SK-N-SH (cell line): ENCODE measurements at regions not wholly inside any gene's neighbourhood (a gene's known extent, or its start where the extent isn't known, plus 50 kb on each side); places are given as distances from the start of the nearest gene placed in this dataset.

Source experiments
- CTCF ChIA-PET: fragments of 300-600, 350-600 bp; formaldehyde crosslinking; extraction: SDS; loops from one replicate; lab custom pipeline; 2021; lab: Yijun Ruan, JAX
- POLR2A ChIA-PET: fragments of 350-600 bp; sonication (Branson Sonifier 250); formaldehyde crosslinking; extraction: SDS; loops from one replicate; lab custom pipeline; 2020; ENCODE audit warnings: antibody characterized with exemption, inconsistent platforms; lab: Yijun Ruan, JAX
- DNase-seq: peaks from one replicate; pipeline ENCODE4 v3.0.0; 2012
- H2AFZ ChIP-seq: fragments of 200-600 bp; sonication (generic); 2 replicates; pipeline ENCODE4 v1.8.1; 2016; ENCODE audit warnings: antibody characterized with exemption, mild to moderate bottlenecking, low read depth
- H3F3A ChIP-seq: fragments of 200-600 bp; sonication (generic); replicated peaks from 2 replicates; pipeline ENCODE3; 2016; ENCODE audit warnings: antibody characterized with exemption, mild to moderate bottlenecking; ENCODE audit not compliant: insufficient read depth
- H3K27ac ChIP-seq, 2 experiments: fragments of 200-500 bp in 1 of 2; fragments of 200-600 bp in 1 of 2; sonication (Bioruptor generic) in 1 of 2; sonication (generic), shearing (Covaris generic) in 1 of 2; 2 replicates each; pipeline versions ENCODE4 v1.5.1 to v1.6.1; 2014 to 2016; ENCODE audit warnings: low read depth in 2 of 2, inconsistent platforms in 1 of 2, low read length in 1 of 2, mild to moderate bottlenecking in 1 of 2, mixed read lengths in 1 of 2
- H3K27me3 ChIP-seq: fragments of 200-600 bp; sonication (generic), shearing (Covaris generic); 2 replicates; pipeline ENCODE4 v1.6.1; 2016; ENCODE audit warnings: mixed run types; ENCODE audit not compliant: insufficient read depth
- H3K36me3 ChIP-seq, 2 experiments: fragments of 200-500 bp in 1 of 2; fragments of 200-600 bp in 1 of 2; sonication (Bioruptor generic) in 1 of 2; sonication (generic) in 1 of 2; replicated peaks in 1 of 2; 2 replicates each; pipeline versions ENCODE3 to v1.5.1; 2014 to 2016; ENCODE audit warnings: low read length in 1 of 2, mild to moderate bottlenecking in 1 of 2; ENCODE audit not compliant: insufficient read depth in 2 of 2, control insufficient read depth in 1 of 2
- H3K4me1 ChIP-seq, 2 experiments: fragments of 200-500 bp in 1 of 2; fragments of 200-600 bp in 1 of 2; sonication (Bioruptor generic) in 1 of 2; sonication (generic), shearing (Covaris generic) in 1 of 2; 2 replicates each; pipeline versions ENCODE4 v1.5.1 to v1.6.1; 2014 to 2016; ENCODE audit warnings: low read depth in 1 of 2, low read length in 1 of 2, mixed run types in 1 of 2; ENCODE audit not compliant: insufficient read depth in 2 of 2, control insufficient read depth in 1 of 2
- H3K4me2 ChIP-seq: fragments of 200-600 bp; sonication (generic), shearing (Covaris generic); 2 replicates; pipeline ENCODE4 v1.6.1; 2017; ENCODE audit warnings: mixed run types
- H3K4me3 ChIP-seq, 2 experiments: fragments of 200-500 bp in 1 of 2; fragments of 200-600 bp in 1 of 2; sonication (Bioruptor generic) in 1 of 2; sonication (generic), shearing (Covaris generic) in 1 of 2; 2 replicates each; pipeline versions ENCODE4 v1.5.1 to v1.8.1; 2014 to 2016; ENCODE audit warnings: low read depth in 2 of 2, inconsistent platforms in 1 of 2, low read length in 1 of 2, mild to moderate bottlenecking in 1 of 2, mixed read lengths in 1 of 2, moderate library complexity in 1 of 2
- H3K79me2 ChIP-seq: fragments of 200-600 bp; sonication (generic); 2 replicates; pipeline ENCODE4 v1.8.1; 2017; ENCODE audit warnings: mild to moderate bottlenecking; ENCODE audit not compliant: insufficient read depth
- H3K9ac ChIP-seq: fragments of 200-600 bp; sonication (generic); 2 replicates; pipeline ENCODE4 v1.6.1; 2017; ENCODE audit warnings: mixed run types
- H3K9me2 ChIP-seq: fragments of 200-600 bp; sonication (generic); 2 replicates; pipeline ENCODE4 v1.6.1; 2017; ENCODE audit warnings: mixed run types
- H3K9me3 ChIP-seq: fragments of 200-600 bp; sonication (generic); 2 replicates; pipeline ENCODE4 v1.6.1; 2017; ENCODE audit warnings: mixed run types, mild to moderate bottlenecking, moderate library complexity
- H4K20me1 ChIP-seq: fragments of 200-600 bp; sonication (generic); 2 replicates; pipeline ENCODE4 v1.6.1; 2017; ENCODE audit warnings: mild to moderate bottlenecking, mixed run types; ENCODE audit not compliant: insufficient read depth
- CHD2 ChIP-seq: fragments of 150-350 bp; IDR thresholded peaks from 2 replicates; pipeline ENCODE4 v1.6.1; 2018; ENCODE audit warnings: low read length; ENCODE audit not compliant: partially characterized antibody
- EZH2phosphoT487 ChIP-seq: fragments of 200-600 bp; sonication (generic); IDR thresholded peaks from 2 replicates; pipeline ENCODE4 v1.6.1; 2017; ENCODE audit warnings: low read depth, mixed run types, mild to moderate bottlenecking, antibody characterized with exemption, moderate library complexity, borderline replicate concordance
- FOXM1 ChIP-seq: IDR thresholded peaks from 2 replicates; pipeline ENCODE4 v1.4.0; 2012; ENCODE audit warnings: low read depth, mild to moderate bottlenecking
- GATA2 ChIP-seq: sonication (generic); formaldehyde crosslinking; IDR thresholded peaks from 2 replicates; pipeline ENCODE4 v1.5.0; 2020; ENCODE audit warnings: mild to moderate bottlenecking, missing genetic modification reagents
- JUND ChIP-seq: IDR thresholded peaks from 2 replicates; pipeline ENCODE4 v1.4.0; 2012
- MAX ChIP-seq: IDR thresholded peaks from 2 replicates; pipeline ENCODE4 v1.4.0; 2012; ENCODE audit warnings: low read depth
- PBX3 ChIP-seq: IDR thresholded peaks from 2 replicates; pipeline ENCODE4; 2012
- RAD21 ChIP-seq: IDR thresholded peaks from 2 replicates; pipeline ENCODE4 v1.6.1; 2012; ENCODE audit warnings: mild to moderate bottlenecking, low read length
- SIN3A ChIP-seq: IDR thresholded peaks from 2 replicates; pipeline ENCODE4 v1.6.1; 2012; ENCODE audit warnings: low read depth, mild to moderate bottlenecking, low read length, moderate library complexity, borderline replicate concordance
- SMC3 ChIP-seq: IDR thresholded peaks from 2 replicates; pipeline ENCODE4 v1.6.1; 2012; ENCODE audit warnings: low read depth, low read length, improper control_type of control experiment
- TAF1 ChIP-seq: IDR thresholded peaks from 2 replicates; pipeline ENCODE4 v1.6.1; 2012; ENCODE audit warnings: low read depth, mild to moderate bottlenecking, low read length, moderate library complexity, borderline replicate concordance
- YY1 ChIP-seq: IDR thresholded peaks from 2 replicates; pipeline ENCODE4 v1.4.0; 2012; ENCODE audit warnings: low read depth, mild to moderate bottlenecking
- WGBS: methylation state at CpG from one replicate; pipeline ENCODE4 v1.1.6; 2017; ENCODE audit warnings: low lambda C conversion rate; 5-methylcytosine and 5-hydroxymethylcytosine counted together

GRCh38 chr13:40070357-40070756 is 414.9 kb downstream of the COG6 start (continued):
- TF ChIP-seq SIN3A (no peak), FOXM1 (no peak)

GRCh38 chr13:40072663-40073120 is 417.2 kb downstream of the COG6 start:
- H3K27ac ChIP-seq, result no peak overlapping the region
- ChIA-PET POLR2A (no interaction called here), CTCF (interaction anchor here (1.2 kb wide), 1 partner anchor 610 kb away, joined by 3 read pairs; no protein-coding TSS in a partner anchor)
- no peaks in the 10 kb centered on the region for H3K79me2 ChIP-seq
- no peak overlapping the region for H3K4me3 ChIP-seq
- no peak overlapping the region for H3K9ac ChIP-seq
- H3K36me3 ChIP-seq, result no peaks in the 10 kb centered on the region
- no peaks in the 10 kb centered on the region for H4K20me1 ChIP-seq
- TF ChIP-seq PBX3 (no peak), CHD2 (no peak), JUND (no peak), RAD21 (no peak), MAX (no peak), SMC3 (no peak)
- no peaks in the 10 kb centered on the region for H3F3A ChIP-seq
- no peaks in the 10 kb centered on the region for H3K9me3 ChIP-seq
- WGBS, result 84% methylated on average over 4 of the region's 4 CpGs
- no peaks in the 10 kb centered on the region for H3K9me2 ChIP-seq
- no peak overlapping the region for H3K4me2 ChIP-seq
- no peaks in the 10 kb centered on the region; a peak in 1 of 4 replicates for H3K4me1 ChIP-seq
- no peak for DNase-seq
- no peaks in the 10 kb centered on the region for H3K27me3 ChIP-seq
- H2AFZ ChIP-seq, result no peak overlapping the region

- ChIA-PET POLR2A (no interaction called here), CTCF (interaction anchor here (1.1 to 2.8 kb wide), 2 partner anchors 15 to 608 kb away, joined by 3 to 11 read pairs; no protein-coding TSS in a partner anchor)
- Histone ChIP-seq H3K4me2 (no peak overlapping the region), H3K79me2 (no peaks in the 10 kb centered on the region), H2AFZ (no peak overlapping the region), H3K9me3 (no peaks in the 10 kb centered on the region), H3K27me3 (no peaks in the 10 kb centered on the region), H3F3A (no peaks in the 10 kb centered on the region), H3K9me2 (no peaks in the 10 kb centered on the region), H3K27ac (no peak overlapping the region), H3K36me3 (no peaks in the 10 kb centered on the region), H3K4me1 (no peaks in the 10 kb centered on the region; a peak in 1 of 4 replicates), H3K4me3 (no peak overlapping the region), H3K9ac (no peak overlapping the region), H4K20me1 (no peaks in the 10 kb centered on the region)
- TF ChIP-seq YY1, result no peak
- TF ChIP-seq EZH2phosphoT487, result no peak
- TF ChIP-seq GATA2 (CRISPR knock-in tag), result no peak
- no peak for TF ChIP-seq TAF1
- 89% methylated on average over 3 of the region's 3 CpGs for WGBS
- no peak for DNase-seq
These were observed 418.9 kb downstream of the COG6 start for GRCh38 chr13:40074338-40074737.
